GM21423 (cell line): ENCODE measurements at regions not wholly inside any gene's neighbourhood (a gene's known extent, or its start where the extent isn't known, plus 50 kb on each side); places are given as distances from the start of the nearest gene placed in this dataset.

Experiments
- ATAC-seq: cut with Tn5 transposase; IDR thresholded peaks from one replicate; pipeline ENCODE4 v1.9.1; 2021; ENCODE audit warnings: mild to moderate bottlenecking, moderate library complexity; ENCODE audit not compliant: unreplicated experiment

GRCh38 chr2:15701341-15701907 lies 109.8 kb downstream of the DDX1 start:
- no peak for ATAC-seq

DNA sequence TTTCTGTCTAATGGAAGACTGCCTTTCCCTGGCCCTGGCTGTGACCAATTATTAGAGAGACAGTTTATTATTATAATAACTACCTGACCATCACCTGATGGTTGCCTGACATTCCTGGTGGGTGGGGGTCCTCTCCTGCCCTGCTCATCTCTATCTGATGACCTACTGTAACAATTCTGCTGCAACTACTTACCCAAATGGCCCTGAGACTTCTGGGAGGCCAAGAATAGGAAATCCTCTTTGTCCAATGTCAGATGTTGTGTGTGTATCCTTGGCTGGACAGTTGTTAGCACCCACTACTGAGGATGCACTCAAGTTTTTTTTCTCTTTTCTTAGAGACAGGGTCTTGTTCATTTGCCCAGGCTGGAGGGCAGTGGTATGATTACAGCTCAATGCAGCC lies 110.3 kb downstream of the DDX1 start:
- ATAC-seq = no peak

GRCh38 chr2:15702452-15702851 lies 110.8 kb downstream of the DDX1 start:
- no peak for ATAC-seq

DNA sequence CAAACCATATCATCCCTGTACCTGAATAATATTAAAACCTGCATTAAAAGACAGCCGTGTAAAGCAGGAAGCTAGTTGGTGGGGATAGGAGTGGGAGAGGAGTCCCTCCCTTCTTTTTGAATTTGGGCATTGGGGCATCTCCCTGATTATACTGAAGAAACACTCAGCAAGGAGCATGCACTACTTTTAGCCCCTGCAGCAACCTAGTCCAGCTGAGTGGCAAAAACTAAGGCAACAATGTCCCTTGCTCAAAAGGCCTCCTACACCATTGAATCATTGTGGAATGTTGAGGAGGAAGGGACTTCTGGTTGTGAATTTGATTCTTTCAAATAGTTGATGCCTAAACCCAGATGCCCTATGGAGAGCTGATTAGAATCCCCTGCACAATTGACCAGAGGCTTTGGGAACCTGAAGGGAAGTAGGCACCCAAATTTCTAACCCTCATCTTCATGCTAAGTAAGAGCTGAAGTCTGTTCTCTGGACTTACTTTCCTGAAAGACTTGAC lies 111.7 kb downstream of the DDX1 start:
- no peak for ATAC-seq

- ATAC-seq = no peak
Measured at GRCh38 chr2:15704086-15704787, 112.6 kb downstream of the DDX1 start.

- ATAC-seq = no peak
Measured at GRCh38 chr2:15704788-15705115, 113.1 kb downstream of the DDX1 start.

DNA sequence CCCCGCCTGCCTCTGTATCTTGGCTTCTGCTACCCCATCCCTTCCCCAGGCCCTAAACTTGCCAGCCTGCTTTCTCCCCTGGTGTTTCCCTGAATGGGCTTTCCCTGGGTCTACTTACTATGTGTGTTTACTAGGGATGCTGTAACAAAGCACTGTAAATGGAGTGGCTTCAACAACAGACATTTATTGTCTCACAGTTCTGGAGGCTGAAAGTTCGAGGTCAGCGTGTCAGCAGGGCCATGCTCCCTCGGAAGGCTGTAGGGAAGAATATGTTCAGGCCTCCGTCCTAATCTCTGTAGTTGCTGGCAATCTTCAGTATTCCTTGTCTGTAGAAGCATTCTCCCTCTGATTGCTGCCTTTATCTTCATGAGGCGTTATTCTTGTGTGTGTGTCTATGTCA lies 113.6 kb downstream of the DDX1 start:
- no peak for ATAC-seq

GRCh38 chr2:15705839-15706386 lies 114.2 kb downstream of the DDX1 start:
- no peak for ATAC-seq

DNA sequence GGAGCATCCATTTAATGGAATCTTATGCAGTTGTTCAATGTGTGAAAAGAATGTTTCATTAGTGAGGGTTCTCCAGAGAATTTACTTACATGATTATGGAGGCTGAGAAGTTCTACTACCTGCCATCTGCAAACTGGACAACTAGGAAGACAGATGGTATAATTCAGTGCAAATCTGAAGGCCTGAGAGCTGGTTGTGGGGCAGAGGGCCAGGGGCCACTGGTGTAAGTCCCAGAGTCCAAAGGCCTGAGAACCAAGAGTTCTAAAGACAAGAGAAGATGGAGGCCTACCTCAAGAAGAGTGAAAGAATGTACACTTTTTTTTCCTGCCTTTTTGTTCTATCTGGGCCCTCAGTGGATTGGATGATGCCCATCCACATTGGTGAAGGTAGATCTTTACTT lies 114.8 kb downstream of the DDX1 start:
- no peak for ATAC-seq

DNA sequence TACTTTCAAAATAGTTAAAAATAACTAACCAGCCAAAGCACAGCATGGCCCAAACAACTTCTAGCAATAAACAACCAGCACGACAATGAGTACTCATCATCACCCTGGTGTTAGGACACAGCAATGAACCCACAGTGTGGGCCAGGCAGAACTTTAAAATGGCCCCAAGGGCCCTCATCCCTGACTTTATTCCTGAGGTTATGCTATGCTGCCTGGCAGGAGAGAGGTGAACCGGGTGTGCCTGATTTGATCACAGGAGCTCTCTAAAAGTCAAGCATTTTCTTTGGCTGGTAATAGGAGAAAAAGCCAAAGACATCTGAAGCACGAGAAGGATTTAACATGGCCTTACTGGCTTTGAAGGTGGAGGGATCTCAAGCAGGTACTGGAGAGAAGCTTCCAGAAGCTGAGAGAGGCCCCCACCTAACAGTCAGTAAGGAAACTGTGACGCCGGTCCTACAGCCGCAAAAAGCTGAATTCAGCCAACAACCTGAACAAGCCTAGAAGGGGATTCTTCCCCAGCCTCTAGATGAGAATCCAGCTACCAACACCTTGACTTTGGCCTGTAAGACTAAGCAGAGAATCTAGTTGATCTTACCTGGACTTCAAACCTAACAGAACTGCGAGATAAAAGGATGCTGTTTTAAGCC lies 115.4 kb downstream of the DDX1 start:
- ATAC-seq = no peak

GRCh38 chr2:15708161-15708560 lies 116.5 kb downstream of the DDX1 start:
- ATAC-seq = no peak

DNA sequence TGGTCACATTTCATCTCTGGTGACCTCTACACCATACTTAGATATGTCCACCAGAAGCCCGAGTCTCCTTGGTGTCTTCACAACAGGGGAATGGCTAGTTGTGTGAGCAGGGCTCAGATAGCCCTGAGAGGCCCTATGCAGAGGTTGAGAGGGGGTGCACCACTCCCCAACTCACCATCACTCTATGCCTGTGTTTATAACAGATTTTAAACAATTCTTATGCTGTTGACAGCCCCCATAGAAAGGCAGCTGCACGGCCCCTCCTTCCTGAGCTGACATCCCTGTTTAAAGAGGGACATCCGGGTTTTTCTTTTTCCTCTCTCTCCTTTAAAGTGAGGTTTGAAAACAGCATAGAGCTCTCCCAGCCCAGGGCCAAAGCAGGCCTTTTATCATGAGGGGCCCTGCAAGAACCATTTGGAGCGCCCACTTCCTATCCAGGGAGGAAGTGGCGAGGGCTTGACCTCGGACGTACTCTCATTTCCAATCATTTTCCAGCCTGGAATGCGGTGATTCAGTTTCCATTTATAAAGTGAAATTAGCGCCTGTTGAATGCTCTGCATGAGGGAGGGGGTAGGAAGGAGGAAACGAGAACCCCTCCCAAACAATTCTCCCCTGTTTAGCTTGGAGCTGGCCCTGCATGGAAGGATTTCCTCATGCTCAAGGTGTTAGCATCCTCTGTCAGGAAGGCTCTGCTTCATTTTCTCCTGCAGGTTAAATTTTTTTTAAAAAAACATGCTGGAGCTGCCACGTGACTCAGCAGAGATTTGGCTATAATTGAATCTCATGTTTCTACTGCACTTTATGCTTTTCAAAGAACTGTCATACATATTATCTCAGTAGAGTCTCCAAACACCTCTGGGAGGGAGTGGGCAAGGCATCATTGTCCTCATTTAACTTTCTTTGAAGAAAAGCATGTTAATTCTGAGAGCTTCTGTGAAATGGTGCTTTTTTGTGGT lies 117.5 kb downstream of the DDX1 start:
- no peak for ATAC-seq

DNA sequence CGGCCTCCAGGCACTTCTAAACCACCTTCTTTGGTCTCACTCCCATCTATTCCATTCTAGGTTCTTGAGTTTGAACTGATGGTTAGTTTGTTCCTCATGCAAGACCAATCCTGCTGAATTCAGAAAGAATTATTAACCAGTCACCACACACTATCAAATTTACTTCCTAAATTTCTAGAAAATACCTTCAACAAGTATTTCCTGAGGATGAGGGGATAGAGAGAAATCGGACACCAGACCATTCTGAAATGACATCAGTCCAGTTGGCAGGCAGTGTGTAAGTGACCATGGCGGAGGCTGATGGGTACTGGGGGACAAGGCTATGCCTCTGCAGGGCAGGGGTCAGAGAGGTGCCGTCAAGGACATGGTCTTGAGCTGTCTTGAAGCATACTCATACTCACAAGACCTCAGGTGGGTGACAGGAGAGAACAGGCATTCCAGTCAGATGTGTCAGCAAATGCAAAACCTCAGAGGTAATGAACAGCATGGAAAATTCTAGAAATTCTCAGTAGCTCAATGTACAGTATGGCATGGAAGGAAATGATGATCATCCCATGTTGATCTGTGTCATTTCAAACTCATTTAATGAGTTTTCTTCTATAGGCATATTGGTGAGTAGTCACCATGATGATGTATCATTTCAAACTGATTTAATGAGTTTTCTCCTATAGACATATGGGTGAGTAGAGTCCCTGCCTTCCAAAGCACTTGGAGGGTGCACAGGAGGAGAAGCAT lies 119.6 kb downstream of the DDX1 start:
- no peak for ATAC-seq

DNA sequence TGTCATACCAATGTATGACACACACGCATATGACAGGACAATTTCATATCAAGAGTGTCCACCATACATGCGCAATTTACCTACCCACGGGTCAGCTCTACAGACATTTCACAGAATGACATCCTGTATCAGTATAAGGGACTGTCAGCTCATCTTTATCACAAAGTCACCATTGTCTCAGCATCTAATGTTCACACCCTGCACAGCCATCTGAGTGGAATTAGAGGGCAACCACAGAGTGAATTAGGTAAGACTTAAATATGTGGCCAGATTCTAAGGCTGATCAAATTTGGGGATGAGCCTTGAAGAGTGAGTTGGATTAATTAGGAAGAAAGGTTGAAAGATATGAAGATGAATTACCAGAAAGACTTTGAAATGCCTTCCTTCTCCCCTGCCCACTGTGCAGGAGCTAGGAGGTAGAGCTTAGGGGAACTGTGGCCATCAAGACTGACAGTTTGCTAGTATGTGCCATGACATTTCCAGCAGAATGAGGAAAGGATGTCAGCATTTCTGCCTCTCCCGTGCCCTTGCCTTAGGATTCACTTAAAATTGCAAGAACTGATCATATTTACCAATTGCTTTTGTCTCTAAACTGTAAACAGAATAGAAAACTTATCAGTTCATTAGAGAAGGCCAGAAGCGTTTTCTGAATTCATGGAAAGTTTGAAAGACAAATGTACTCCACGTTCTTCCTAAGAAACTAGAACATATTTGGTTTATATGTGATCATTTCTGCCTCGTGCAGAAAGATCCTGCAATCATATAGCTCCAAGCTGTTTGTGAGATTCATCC lies 121.1 kb downstream of the DDX1 start:
- ATAC-seq = no peak

GRCh38 chr2:15713475-15713874 lies 121.8 kb downstream of the DDX1 start:
- no peak for ATAC-seq

- ATAC-seq = no peak
Measured at GRCh38 chr2:15714002-15714401, 122.3 kb downstream of the DDX1 start.

GRCh38 chr2:15714609-15715008 lies 122.9 kb downstream of the DDX1 start:
- ATAC-seq = no peak

DNA sequence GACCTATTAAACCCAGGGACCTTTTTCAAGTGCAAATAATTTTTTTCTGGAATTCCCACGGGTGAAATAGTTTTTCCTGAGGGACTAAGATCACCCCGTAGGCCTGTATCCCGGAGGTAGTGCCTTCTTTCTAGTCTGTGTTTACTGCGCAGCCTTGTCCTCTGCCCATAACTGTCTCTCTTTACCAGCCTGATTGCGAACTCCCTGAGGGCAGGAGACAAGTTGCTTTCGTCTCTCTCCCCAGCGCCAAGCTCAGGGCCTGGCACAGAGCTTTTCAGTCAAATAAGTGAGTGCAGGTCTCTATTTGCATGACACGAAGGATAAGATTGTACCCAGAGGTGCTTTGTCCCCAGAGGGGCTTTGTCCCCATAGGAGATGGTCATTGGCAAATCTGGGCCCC lies 123.9 kb downstream of the DDX1 start:
- no peak for ATAC-seq

DNA sequence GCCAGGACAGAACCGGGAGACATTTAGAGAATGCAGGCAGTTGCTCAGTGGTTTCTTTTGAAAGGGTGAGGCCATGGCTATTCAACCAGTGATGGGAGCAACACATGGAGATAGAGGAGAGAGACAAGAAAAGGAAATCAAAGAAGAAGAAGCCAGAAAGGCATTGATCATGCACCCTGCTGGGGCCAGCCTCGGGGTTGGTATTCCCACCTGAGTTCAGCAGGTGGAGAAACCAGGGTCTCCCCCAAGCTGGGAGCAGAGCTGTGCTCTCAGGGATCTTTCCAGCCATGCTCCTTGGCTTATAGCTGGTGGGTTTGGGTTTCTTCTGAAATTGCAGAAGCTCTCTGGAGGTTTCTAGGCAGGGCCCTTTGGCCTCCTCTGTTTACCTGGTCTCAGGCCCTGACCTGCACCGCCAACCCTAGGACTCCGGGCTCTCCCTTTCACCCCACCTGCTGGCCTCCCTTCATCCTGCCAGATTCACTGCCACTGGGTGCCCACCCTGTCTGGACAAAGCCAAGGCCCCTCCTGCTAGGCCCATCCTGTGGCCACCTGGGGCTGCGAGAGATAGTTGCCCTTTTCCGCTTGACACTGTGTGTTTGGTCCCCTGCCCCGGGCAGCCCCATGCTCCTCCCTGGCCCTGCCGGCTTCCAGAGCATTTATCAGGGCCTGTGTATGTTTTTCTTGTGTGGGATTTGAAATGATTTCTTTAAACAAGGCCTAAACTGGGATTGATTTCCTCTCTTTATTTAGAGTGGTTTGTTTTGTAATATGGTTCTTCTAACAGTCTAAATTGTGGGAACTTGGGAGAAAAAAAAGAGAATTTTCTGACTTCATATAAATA lies 126.7 kb downstream of the DDX1 start:
- ATAC-seq = no peak
